ENCODE measurements at regions not wholly inside any gene's neighbourhood (a gene's known extent, or its start where the extent isn't known, plus 50 kb on each side); places are given as distances from the start of the nearest gene placed in this dataset.

- DNase-seq (ENCODE audit: low spot score) = no peak
- TF ChIP-seq CTCF (IDR thresholded peaks at IDR 0.05; ENCODE audit: extremely low read depth, insufficient read depth, missing control alignments) = no peak
- in situ Hi-C loops (cut with MboI; ENCODE audit: low pct_unique_long_range_greater_than_20kb, low sequenced_read_pairs, unreplicated experiment) = no loop called here
These were observed 234.4 kb upstream of the KCNK2 start for GRCh38 chr1:214848101-214848500.

- no peak for DNase-seq (ENCODE audit: low spot score)
- in situ Hi-C loops (cut with MboI; ENCODE audit: low pct_unique_long_range_greater_than_20kb, low sequenced_read_pairs, unreplicated experiment) = no loop called here
- TF ChIP-seq CTCF (IDR thresholded peaks at IDR 0.05; ENCODE audit: extremely low read depth, insufficient read depth, missing control alignments) = no peak
These were observed 232.0 kb upstream of the KCNK2 start for GRCh38 chr1:214850432-214851050.

- no peak for DNase-seq (ENCODE audit: low spot score)
- no peak for TF ChIP-seq CTCF (IDR thresholded peaks at IDR 0.05; ENCODE audit: extremely low read depth, insufficient read depth, missing control alignments)
- in situ Hi-C loops (cut with MboI; ENCODE audit: low pct_unique_long_range_greater_than_20kb, low sequenced_read_pairs, unreplicated experiment) = no loop called here
These were observed 229.2 kb upstream of the KCNK2 start for GRCh38 chr1:214853340-214853739.

GRCh38 chr1:214854126-214854875 lies 228.2 kb upstream of the KCNK2 start:
- DNase-seq (ENCODE audit: low spot score) = no peak
- TF ChIP-seq CTCF (IDR thresholded peaks at IDR 0.05; ENCODE audit: extremely low read depth, insufficient read depth, missing control alignments) = no peak
- in situ Hi-C loops (cut with MboI; ENCODE audit: low pct_unique_long_range_greater_than_20kb, low sequenced_read_pairs, unreplicated experiment) = no loop called here

- DNase-seq (ENCODE audit: low spot score) = no peak
- in situ Hi-C loops (cut with MboI; ENCODE audit: low pct_unique_long_range_greater_than_20kb, low sequenced_read_pairs, unreplicated experiment) = no loop called here
- TF ChIP-seq CTCF (IDR thresholded peaks at IDR 0.05; ENCODE audit: extremely low read depth, insufficient read depth, missing control alignments) = no peak
These were observed 225.7 kb upstream of the KCNK2 start for GRCh38 chr1:214856843-214857242.

GRCh38 chr1:214857716-214858115 lies 224.8 kb upstream of the KCNK2 start:
- no peak for TF ChIP-seq CTCF (IDR thresholded peaks at IDR 0.05; ENCODE audit: extremely low read depth, insufficient read depth, missing control alignments)
- in situ Hi-C loops (cut with MboI; ENCODE audit: low pct_unique_long_range_greater_than_20kb, low sequenced_read_pairs, unreplicated experiment) = no loop called here
- DNase-seq (ENCODE audit: low spot score) = no peak
